GM21529 (cell line): ENCODE measurements at regions not wholly inside any gene's neighbourhood (a gene's known extent, or its start where the extent isn't known, plus 50 kb on each side); places are given as distances from the start of the nearest gene placed in this dataset.

Experiments used
- ATAC-seq: cut with Tn5 transposase; IDR thresholded peaks from one replicate; pipeline ENCODE4 v1.9.1; 2021; ENCODE audit not compliant: unreplicated experiment

DNA sequence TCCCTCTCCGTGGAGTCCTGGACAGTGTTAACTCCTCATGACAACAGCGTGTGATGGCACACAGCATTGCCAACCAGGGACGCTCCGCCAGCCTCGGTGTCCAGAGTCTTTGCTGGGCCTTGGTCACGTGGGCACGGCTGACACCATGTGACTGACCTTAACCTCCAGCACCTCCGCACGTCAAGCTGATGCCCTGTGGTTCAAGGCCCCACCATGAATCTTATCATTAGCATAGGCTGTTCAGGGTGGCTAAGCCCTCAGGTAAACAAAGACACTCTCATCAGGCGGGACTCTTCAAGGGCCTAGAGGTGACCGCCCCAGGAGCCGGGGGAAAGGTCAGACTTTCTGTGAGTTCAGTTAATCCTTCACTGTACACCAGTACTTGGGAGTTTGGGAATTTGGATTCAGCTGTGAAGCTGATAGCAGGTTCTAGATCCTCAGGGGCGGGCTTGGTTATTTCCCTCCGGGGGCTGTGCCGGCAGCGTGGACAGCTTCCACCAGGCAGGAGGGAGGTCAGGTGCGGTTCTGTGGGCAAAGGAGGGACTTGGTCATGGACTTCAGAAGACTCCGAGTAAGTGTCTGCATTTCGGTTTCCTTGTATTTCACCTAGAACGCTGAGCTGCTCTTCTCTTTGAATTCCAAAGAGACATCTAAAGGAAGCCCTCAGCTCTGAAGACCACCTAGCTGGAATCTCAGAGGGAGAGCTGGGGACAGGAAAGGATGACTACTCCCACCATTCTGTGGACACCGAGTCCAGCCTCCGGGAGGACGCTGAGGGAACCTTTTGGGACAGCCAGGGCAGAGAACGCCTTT is 195.5 kb upstream of the CIBAR2 start:
- ATAC-seq, result no peak

DNA sequence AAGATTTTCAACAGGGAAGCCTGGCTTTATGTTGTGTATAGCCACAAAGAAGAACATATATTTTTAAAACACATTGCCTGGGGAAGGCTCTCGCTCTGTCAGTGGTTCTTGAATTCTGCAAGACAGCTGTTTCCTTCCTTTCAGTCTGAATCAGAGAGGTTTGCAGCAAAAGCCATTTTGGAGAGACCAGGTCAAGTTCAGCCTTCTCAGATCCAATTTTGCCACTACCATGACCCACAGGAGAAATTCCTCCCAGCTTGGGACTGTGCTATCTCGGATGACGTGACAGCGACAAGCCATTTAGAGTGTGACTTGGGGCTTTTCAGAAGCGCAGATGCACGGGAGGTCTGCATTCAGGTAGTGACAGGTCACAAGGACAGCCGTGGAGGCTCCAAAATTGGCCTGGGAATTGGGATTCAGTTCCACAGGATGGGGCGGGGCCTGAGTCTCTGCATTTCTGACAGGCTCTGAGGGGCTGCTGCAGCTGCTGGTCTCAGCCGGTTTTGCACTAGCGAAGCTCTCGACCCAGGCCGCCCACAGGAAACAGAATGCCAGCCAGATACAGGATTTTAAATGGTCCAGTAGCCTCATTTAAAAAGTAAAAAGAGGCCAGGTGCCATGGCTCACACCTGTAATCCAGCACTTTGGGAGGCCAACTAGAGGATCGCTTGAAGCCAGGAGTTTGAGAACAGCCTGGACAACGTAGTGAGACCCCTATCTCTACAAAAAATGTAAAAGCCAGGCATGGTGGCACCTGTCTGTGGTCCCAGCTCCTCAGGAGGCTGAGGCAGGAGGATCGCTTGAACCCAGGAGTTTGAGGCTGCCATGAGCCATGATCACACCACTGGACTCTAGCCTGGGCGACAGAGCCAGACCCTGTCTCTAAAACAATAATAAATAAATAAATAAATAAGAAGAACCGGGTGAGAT is 196.6 kb upstream of the CIBAR2 start:
- ATAC-seq, result no peak

DNA sequence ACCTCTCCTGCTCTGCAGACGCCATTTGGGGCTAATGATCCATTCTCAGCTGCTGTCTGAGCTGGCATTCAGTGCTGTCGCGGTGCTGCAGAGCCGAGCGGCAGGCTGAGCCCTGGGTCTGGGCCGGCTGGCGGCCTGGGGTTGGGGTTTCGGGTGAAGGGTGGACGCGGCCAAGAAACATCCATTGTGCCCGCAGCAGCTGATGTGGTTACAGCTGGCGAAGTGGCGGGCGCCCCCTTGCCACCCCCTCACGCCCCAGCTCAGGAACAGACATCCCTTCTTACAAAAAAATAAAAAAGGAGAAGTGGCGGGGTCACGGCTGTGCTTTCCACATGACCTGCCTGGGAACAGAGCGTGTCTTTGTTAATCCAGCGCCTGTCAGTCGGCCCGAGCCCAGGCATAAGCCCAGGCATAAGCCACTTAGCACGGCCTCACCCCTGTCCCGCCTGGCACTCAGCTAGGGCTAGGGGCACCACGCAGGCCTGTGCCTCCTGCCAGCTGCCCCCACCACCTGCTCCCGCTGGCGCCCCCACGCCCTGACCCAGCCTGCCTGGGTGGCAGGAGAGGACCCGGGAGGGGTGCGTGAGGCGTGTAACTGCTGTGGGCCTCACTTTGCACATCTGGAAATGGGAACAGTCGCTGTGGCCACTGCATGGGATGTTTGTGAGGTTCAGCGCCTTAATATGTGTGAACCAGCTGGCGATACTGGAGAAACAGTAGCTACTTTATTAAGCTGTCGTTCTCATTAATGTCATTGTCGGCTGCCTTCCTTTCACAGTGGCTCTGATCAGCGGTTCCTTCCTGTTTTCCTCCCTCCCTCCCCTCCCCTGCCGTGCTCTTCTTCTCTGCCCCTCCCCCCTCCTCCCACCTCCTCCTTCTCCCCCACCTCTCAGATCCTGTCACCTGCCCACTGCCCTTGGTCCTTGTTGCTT is 197.7 kb upstream of the CIBAR2 start:
- ATAC-seq, result no peak

DNA sequence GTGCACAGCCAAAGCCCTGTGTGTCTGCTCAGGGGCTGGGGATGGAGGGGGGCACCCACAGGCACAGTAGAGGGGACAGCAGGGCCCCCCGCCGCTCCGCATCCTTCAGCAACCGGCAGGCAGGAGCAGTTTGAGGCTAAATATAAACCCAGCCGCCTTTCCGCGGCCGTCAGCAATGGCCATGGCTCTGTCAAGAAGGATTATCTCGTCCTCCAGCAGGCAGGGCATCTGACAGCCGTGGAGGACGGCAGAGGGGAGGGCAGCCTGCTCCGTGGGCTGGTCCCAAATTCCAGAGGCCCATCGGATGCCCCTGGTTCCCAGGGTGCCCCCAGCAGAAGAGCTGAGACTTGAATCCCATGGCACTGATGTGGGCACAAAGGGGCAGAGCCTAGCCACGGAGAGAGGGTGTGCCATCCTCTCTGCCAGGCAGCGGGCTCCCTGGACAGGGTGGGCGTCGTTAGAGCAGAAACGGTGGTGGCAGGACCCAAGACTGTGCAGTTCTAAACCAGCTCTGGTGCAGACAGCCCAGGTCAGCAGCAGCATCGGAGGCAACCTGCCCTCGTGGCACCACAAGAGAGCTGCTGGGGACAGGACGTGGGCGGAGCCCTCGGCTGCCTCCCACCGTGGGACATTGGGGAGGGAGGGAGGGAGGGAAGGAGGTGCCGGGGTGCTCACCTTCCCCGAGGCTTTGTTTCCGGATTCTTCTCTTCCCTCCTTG is 198.8 kb upstream of the CIBAR2 start:
- no peak for ATAC-seq

DNA sequence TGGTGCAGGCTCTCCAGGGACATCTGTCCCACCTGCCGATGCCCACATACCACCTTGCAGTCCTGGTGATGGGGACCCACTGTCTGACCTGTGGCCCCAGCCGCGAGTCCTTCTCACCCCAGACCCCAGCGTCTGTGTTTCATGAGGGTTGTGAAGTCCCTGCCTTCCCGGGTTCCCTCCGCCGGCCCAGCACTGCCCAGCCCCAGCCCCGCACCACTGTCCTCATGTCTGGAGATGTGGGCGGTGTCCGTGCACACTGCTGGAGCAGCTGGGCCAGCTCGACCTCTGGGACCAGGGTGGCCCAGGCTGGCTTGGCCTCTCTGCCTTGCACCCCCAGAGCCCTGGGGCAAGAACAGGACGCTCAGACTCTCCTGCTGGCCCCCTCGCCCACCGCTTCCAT is 199.5 kb upstream of the CIBAR2 start:
- no peak for ATAC-seq

DNA sequence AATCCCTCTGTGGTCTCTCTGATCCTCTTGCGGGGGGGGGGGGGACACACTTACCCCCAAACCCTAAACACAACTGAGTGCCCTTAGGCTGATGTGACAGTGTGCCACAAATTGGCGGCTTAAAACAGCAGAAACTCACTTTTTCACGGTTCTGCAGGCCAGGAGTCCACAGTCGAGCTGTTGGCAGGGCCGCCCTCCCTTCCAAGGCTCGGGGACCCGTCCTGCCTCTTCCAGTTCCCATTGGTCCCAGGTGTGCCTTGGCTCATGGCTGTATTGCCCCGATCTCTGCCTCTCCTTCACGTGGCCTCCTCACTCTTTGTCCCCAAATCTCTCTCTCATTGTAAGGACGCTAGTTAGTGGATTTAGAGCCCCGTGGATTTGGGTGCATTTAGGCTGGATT is 199.9 kb upstream of the CIBAR2 start:
- ATAC-seq, result no peak

DNA sequence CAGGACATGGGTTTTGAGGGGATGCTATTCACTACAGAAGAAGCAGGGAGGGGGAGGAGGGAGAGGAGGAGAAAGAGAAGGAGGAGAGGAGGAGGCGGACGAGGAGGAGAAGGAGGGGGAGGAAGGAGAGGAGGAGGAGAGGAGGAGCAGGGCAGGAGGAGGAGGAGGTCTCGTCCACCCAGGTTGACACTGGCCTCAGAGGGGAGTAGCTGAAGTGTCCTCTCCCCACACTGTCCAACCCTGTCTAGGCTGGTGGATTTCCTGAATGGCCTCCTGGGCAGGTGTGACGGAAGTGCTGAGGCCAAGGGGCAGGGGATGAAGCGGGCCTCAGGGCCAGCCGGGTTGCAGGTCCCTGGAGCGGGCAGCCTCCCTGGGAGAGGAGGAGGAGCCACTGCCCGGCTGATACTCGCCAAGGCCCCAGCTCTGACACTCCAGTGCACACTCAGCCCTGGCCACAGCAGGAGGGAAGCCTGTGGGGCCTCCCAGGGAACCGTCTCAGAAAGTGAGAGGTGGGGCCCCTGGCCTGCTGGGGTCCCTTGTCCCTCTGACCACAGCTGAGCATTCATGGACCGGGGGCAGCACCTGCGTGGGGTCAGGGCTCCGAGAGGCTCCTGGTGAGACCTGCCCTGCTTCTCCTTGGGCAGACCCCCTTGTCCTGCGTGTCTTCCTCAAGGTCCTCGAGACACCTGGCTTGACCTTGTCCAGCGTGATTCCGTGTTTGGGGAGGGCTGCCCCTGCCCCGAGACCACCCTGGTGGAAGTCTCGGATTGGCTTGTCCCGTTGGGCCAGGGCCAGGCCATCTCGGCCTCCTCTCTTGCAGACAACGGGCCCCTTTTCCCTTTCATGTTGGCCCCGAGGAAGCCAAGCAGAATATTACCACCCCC is 200.6 kb upstream of the CIBAR2 start:
- no peak for ATAC-seq

DNA sequence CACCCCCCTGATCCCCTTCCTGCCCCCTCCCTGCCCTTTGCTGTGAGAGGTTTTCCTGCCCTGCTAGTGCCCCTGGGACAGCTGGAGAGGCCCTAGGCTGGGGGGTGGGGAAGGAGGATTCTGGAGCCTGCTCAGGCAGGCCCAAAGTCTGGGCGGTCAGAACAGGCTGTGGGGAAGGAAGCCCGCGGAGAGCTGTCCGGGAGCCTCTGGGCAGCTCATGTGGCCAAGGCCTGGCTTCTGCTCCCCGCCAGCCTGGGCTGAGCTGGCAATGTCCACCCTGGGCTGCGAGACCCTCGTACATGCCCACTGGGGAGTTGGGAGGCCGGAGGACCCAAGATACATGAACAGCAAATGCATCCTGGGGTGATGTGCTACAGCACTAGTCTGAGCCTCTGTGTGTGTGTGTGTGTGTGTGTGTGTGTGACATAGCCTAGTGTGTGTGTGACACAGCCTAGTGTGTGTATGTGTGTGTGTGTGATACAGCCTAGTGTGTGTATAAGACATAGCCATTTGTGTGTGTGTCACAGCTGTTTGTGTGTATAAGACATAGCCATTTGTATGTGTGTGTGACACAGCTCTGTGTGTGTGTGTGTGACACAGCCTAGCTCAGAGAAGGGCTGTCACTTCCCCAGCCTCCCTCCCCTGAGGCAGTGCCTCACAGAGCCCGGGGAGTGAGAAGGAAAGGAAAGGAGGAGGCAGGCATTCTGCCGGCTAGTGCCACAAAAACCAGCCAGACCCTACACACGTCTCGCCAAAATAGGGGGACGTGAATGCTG is 201.4 kb upstream of the CIBAR2 start:
- ATAC-seq, result no peak

DNA sequence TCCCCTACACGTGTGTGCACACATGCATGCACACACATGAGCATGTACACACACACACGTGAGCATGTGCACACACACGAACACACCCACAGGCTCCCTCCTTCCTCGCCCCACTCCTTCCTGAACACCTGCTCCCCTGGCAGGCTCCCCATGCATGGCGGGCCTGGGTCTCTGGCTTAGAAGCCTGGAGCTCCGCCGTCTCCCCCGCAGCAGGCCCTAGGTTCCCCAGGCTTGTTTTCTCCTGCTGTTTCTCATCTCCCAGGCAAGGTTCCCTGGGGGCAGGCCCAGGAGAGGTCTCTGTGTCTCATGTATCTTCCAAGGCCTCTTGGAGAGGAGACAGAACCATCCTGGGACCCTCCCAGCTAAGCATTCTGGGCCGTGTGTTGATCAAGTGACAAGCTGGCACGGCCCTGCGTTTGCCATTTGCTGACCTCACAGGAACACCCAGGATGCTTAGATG is 202.3 kb upstream of the CIBAR2 start:
- no peak for ATAC-seq

DNA sequence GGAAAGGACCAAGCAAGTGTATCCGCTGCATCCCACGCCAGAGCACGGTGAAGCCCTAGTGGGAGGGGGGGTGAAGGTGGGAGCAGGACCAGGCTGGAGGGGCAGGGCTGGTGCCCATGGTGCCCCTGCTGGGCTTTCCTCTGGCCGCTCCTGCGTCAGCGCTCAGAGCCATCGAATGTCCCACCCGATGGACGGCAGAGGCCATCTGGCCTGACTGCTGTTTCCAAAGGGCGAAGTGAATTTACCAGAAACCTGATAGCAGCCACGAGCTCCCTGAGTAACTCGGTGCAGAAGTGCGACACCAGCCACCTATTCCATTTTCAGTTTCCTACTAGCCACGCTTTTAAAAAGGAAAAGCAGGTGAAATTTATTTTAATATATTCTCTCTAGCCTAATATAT is 203.6 kb upstream of the CIBAR2 start:
- ATAC-seq, result no peak

DNA sequence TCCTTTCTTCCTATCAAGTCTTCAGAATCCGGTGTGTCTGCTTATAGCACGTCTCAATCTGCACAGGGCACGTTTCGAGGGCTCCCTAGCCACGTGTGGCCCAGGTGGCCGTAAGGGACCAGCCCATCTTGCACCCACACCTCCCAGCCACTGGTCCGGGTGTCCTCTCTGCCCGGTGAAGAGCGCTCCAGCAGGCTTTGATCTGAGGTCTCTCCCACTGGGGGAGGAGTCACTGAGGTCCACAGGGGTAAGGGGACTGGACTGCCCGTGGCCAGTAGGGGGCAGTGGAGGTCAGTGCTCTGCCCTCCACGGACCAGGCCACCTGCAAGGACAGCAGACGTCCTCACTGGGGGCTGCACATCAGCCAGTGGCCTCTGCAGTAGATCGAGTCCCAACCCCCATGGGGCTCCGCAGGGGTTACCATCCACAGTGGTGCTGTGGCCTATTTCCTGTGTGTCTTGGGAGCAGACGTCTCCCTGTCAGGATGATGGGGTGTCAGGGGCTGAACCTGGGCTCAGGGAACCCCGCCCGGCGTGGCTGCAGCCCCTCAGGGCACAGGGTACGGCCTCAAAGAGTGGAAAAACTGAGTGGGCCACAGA is 204.1 kb upstream of the CIBAR2 start:
- ATAC-seq, result no peak

DNA sequence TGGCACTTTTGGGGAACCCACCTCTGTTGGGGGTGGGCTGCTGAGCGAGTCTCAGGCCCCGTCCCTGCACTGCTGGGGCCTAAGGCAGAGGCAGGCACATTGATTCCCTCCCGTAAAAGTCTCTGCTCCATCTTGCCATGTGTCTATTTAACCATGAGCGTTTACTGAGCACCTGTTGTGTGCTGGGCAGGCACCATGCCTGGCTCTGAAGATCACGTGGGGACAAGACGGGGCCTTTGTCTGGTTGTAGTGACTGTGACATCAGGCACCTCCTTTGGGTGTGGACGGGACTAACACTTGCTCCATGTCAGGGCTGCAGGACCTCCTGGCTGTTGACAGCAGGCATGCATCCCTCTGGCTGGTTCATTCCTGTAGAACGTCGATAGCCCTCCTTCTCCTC is 204.7 kb upstream of the CIBAR2 start:
- ATAC-seq, result no peak

DNA sequence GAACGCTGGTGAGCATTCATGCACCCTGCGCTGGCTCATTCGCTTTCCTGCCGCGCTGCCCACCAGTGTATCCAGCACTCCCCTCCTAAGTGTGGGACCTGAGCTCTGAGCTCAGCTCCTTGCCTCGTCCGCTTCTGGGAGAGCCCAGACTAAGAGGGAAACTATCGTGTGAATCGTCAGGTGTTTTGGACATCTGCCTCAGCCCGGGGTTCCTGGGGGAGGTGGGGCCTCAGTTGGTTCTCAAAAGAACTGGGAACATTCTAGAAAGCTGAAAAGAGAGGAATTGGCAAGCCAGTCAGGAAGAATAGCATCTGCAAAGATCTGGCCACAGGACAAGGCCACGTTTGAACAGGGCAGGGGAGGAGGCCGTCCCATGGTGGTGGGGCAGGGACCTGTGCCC is 205.4 kb upstream of the CIBAR2 start:
- ATAC-seq, result no peak

DNA sequence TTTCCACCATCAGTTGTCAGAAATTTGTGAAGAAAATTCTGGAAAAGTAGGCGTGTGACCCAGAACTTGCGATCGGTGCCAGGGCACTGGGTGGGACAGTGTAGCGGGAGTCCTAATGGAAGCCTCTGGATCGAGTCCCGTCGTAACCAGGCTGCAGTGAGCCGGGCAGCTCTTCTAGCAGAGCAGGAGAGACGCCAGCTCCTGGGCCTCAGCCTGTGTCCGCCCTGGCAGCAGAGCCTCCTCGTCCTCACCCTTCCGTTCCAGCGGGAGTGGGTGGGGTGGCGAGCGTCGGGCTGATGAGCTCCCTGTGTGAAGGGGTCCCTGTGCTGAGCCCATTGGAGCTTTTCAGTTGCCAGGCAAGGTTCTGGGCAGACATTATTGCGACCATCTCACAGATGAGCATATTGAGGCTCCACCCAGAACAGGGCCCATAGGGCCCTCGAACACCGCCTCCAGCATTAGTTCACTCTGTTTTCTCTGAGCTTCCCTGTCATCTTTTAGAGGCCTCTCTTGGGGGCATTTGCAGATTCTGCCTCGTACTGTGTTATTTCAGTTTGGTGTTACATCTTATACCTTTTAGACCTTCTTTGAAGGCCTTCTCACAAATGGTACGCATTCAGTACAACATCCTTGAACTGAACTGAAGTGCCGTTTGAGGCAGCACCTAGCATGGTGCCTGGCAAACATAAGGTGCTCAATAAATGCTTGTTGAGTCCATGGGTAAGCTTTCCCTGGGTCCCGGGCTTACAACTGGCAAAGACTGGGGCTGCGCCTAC is 207.1 kb upstream of the CIBAR2 start:
- no peak for ATAC-seq

DNA sequence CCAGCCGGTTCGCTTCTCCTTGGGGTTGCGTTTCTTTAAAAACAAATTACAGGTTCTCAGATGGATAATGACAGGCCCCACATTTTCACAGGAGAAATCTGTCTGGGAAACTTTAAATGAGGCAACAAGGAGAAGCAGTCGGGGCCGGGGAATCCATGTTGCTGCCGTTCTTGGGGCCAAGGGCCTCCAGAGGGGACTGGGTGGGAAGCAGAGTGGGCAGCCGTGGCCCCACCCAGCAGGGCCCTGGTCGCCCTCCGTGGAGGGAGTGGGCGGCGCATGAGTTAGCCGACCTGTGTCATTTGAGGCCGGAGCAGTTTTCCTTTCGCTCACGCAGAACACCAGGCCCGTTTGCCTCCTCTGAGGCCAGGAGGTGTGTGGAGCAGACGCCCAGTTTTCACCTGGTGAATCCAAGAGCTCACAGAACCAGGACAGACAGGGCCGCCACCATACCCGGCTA is 207.7 kb upstream of the CIBAR2 start:
- no peak for ATAC-seq

DNA sequence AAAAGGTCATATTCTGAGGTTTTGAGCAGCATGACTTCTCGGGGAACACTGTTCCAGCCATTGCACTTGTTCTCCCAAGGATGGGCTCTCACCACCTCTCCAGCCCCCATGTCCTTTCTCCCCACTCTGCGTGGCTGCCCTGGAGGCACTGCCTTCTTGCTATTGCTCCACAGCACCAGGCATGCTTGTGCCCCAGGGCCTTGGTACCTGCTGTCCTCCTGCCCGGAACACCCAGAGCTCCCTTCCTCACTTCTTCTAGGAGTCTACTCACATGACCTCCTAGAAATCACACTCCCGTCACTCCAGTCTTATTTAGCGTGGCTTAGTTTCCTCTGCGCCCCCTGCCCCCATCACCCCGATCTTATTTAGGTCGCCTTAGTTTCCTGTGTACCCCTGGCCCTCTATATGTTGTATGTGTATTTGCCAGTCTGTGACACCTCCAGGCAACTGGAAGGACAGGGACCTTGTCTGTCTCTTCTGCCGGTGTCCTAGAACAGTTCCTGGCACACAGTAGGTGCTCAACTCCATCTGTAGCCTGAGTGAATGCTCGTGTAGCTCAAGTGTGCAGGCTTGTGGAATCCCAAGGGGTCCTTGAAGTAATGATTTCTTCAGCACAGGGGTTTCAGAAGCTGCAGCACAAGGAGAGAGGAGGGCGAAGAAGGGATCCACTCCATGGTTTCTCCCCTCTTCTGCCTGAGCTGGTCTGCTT is 208.6 kb upstream of the CIBAR2 start:
- no peak for ATAC-seq
